ENCODE measurements at regions not wholly inside any gene's neighbourhood (a gene's known extent, or its start where the extent isn't known, plus 50 kb on each side); places are given as distances from the start of the nearest gene placed in this dataset.

DNA sequence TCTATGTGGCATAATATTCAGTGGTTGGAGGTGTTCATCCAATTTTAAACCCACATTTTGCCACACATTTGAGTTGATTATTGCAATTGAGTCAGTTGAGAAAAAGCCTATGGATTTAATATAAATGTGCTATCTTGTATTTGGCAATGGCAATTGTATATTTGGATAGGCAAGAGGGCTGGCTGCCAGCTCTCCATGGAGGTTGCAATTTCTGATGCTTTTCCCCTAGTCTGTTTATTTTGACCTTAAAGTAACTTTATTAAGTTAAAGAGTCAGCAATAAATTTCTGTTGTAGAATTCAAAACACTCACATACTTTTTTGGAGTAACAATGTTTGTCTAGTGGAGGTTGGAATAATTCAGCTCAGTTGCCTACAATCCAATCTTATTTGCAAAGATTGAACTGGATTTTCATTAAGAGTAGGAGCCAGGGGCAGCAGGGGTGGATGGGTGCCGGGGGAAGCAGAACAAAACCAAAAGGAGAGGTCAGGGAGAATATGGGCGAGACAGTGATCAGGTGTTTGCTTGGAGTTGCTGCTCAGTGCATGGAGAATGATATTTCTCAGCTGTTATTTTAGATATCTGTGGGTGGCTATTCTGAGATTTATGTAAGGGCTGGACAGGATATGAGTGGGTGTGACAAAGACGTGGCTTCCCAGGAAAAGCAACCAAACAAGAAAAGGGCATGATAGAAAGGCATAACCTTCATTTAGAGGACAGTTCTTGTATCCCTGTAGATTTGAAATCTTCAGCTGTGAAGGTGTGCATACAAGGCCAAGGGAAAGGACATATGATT, 163.0 kb downstream of the HDGFL1 start:
- Histone ChIP-seq H3K27ac (no peak overlapping the region), H3K9me3 (replicated peaks) (no peaks in the 10 kb centered on the region)

DNA sequence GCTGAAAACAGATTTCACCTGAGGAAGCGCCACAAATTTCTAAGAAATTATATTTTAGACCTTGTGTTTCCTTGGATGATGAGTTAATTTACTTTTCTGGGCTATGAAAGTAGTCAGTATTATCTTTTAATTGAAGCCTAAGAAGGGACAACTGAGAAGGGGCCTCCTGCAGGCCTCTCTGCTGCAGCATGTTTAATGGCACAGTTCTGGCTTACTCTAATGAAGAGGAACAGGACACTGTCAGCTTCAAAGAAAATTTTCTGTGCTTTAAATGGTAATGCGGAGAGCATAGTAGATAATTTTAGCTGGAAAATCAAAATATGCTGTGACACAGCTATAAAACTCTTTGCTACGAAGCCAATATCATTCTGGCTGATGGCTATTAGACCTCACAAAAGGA, 167.4 kb downstream of the HDGFL1 start:
- no peak for DNase-seq (ENCODE audit: low read depth in 1 of 2, low spot score in 2 of 2)
- Histone ChIP-seq H3K9me3 (replicated peaks) (no peaks in the 10 kb centered on the region), H3K27me3 (replicated peaks) (no peaks in the 10 kb centered on the region), H3K36me3 (no peaks in the 10 kb centered on the region), H3K4me3 (no peak overlapping the region), H3K4me1 (replicated peaks) (no peaks in the 10 kb centered on the region), H3K27ac (no peak overlapping the region)

More for the DNA sequence above, 163.0 kb downstream of the HDGFL1 start:
- Histone ChIP-seq H3K4me3 (no peak overlapping the region), H3K27me3 (replicated peaks) (no peaks in the 10 kb centered on the region), H3K36me3 (no peaks in the 10 kb centered on the region), H3K4me1 (replicated peaks) (no peaks in the 10 kb centered on the region)
- no peak for DNase-seq (ENCODE audit: low read depth in 1 of 2, low spot score in 2 of 2)

DNA sequence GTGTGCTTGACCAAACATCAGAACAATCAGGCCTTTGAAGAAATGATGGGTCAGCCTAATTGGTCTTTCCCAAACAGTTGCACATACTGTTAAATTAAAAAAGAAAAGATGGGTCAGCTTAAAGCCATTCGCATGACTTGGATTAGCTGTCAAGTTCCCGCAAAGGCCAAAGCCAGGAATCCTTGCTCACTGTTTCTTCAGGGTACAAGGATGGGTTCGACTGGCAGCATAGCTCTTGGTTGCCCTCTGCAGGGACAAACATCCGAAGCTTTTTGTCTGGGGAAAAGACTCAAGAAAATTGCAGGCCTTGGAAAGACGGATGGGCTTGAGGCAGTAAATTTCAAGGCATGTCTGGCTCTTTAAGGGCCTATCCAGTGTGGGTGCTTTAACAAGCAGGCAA, 168.0 kb downstream of the HDGFL1 start:
- Histone ChIP-seq H3K9me3 (replicated peaks) (no peaks in the 10 kb centered on the region), H3K4me3 (no peak overlapping the region), H3K36me3 (no peaks in the 10 kb centered on the region), H3K4me1 (replicated peaks) (no peaks in the 10 kb centered on the region), H3K27ac (no peak overlapping the region), H3K27me3 (replicated peaks) (no peaks in the 10 kb centered on the region)
- peak in 1 of 2 experiments; percentile 19 for DNase-seq (ENCODE audit: low read depth in 1 of 2, low spot score in 2 of 2)

DNA sequence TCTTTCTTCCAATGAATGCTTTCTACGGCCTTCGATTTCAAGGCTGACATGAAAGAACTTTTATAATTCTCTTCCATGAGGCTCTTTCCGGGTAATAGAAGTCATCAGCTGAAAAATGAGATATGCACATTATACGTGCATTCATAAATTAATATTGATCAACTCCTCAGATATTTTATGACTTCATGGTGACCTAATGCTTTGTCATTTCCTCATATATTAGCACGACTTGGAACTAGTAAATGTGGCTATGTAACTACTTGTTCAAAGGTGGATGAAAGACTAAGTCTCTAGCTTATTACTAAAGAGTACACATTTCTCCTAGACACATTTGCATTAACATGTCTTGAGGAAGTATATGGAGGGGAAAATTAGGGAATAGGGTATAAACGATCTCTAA, 168.8 kb downstream of the HDGFL1 start:
- H3K4me1 ChIP-seq (replicated peaks), result no peaks in the 10 kb centered on the region
- H3K9me3 ChIP-seq (replicated peaks), result no peaks in the 10 kb centered on the region
- no peaks in the 10 kb centered on the region for H3K36me3 ChIP-seq
- no peak overlapping the region for H3K27ac ChIP-seq
- no peaks in the 10 kb centered on the region for H3K27me3 ChIP-seq (replicated peaks)
- H3K4me3 ChIP-seq, result no peak overlapping the region
- no peak for DNase-seq (ENCODE audit: low read depth in 1 of 2, low spot score in 2 of 2)

DNA sequence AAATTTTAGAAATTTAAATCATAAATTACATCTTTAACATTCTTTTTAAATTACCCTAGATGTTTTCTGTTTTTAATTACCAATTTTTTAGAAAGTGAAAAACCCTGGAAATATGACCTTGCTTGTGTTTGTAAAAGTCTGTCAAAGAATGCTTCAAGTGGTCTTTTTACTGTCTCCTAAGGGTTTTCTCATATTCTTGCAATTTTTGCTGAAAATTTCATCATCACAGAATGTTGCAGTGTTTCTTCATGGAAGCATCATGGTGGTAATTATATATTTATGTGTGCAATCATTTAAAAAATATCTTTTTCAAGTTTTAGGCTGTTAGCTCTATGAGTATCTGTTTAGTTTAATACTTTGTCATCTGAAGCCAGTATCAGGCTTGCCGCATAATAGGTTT, 178.2 kb downstream of the HDGFL1 start:
- H3K4me3 ChIP-seq, result no peak overlapping the region
- H3K27me3 ChIP-seq (replicated peaks), result no peaks in the 10 kb centered on the region
- no peak for DNase-seq (ENCODE audit: low read depth in 1 of 2, low spot score in 2 of 2)

DNA sequence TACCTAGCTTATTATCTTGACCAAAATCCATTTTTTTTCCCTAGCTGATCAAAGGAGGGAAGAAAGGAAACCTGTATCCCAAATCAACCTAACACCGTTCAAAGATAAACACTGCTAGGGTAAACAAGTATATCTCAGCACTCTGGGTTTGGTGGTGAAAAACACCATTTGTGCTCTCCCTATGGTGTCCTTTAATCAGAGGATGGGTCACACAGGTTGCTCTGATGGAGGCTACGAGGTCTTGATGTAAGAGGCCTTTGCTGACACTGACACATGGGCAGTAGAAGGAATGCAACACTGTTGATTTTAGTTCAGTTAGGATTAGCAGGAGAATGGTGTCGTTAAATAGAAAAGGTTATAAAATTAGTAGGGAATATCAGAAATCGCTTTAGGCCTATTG, 179.3 kb downstream of the HDGFL1 start:
- DNase-seq (ENCODE audit: low read depth in 1 of 2, low spot score in 2 of 2), result no peak
- H3K27me3 ChIP-seq (replicated peaks), result no peaks in the 10 kb centered on the region
- H3K27ac ChIP-seq, result no peak overlapping the region
- H3K9me3 ChIP-seq (replicated peaks), result no peaks in the 10 kb centered on the region
- H3K36me3 ChIP-seq, result no peaks in the 10 kb centered on the region
- H3K4me3 ChIP-seq, result no peak overlapping the region
- H3K4me1 ChIP-seq (replicated peaks), result no peaks in the 10 kb centered on the region

More for the DNA sequence above, 178.2 kb downstream of the HDGFL1 start:
- Histone ChIP-seq H3K27ac (no peak overlapping the region), H3K9me3 (replicated peaks) (no peaks in the 10 kb centered on the region), H3K36me3 (no peaks in the 10 kb centered on the region), H3K4me1 (replicated peaks) (no peaks in the 10 kb centered on the region)

DNA sequence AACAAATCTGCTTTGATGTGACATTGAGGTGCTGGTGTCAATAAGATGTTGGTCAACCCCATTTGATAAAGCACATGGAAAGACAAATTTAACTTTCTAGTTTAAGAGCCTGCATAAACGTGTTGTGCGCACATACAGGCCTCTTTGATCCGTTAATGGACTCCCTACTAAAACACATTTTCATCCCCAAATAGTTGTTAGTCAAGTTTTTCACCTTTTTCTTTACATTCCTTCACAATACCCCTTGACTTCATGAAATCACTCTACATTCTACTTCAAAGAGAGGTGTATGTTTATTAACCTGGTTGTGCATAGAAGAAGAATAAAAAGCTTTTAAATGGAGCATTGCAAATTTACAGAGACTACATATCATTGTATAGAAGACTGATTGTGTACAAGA, 180.3 kb downstream of the HDGFL1 start:
- Histone ChIP-seq H3K27ac (no peak overlapping the region), H3K36me3 (no peaks in the 10 kb centered on the region), H3K4me1 (replicated peaks) (no peaks in the 10 kb centered on the region), H3K27me3 (replicated peaks) (no peaks in the 10 kb centered on the region), H3K9me3 (replicated peaks) (no peaks in the 10 kb centered on the region), H3K4me3 (no peak overlapping the region)
- DNase-seq (ENCODE audit: low read depth in 1 of 2, low spot score in 2 of 2), result no peak

DNA sequence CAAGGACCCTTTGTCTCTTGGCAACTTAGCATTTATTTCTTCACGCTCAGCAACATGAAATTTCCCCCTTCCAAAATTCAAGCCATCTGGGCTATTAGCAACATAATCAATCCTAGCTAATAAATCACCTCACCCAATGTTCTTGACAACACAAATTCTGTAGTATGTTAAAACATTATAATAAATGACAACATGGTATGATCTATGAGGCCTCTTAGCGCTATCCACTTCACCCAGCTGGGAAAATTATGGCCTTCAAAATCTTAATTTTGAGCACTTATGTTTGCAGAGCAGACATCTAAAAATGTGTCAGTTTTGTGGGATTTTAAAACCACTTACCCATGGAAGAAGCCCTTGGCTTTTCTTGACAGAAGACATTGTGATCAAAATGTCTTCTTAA, 181.9 kb downstream of the HDGFL1 start:
- Histone ChIP-seq H3K4me3 (no peak overlapping the region), H3K36me3 (no peaks in the 10 kb centered on the region), H3K27ac (no peak overlapping the region)

DNA sequence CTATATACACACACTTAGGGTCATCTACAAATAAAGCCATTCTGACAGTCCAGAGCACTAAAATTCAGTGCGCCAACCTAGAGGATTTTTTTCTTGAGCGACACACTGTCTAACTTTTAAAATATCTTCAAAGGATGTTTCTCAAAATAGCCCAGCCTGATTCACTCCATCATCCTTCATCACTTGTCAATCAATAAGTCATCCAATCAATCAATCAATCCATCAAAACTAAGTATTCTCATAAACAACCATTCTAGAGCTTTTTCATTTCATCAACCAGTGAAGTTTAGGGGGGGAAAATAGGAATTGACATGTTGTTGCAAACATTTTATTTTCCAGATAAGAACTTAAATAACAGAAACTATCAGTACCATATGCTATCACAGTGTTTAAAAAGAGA, 183.2 kb downstream of the HDGFL1 start:
- Histone ChIP-seq H3K36me3 (no peaks in the 10 kb centered on the region), H3K4me1 (replicated peaks) (no peaks in the 10 kb centered on the region), H3K4me3 (no peak overlapping the region), H3K9me3 (replicated peaks) (no peaks in the 10 kb centered on the region), H3K27ac (no peak overlapping the region), H3K27me3 (replicated peaks) (no peaks in the 10 kb centered on the region)
- no peak for DNase-seq (ENCODE audit: low read depth in 1 of 2, low spot score in 2 of 2)

More for the DNA sequence above, 181.9 kb downstream of the HDGFL1 start:
- Histone ChIP-seq H3K27me3 (replicated peaks) (no peaks in the 10 kb centered on the region), H3K4me1 (replicated peaks) (no peaks in the 10 kb centered on the region), H3K9me3 (replicated peaks) (no peaks in the 10 kb centered on the region)
- no peak for DNase-seq (ENCODE audit: low read depth in 1 of 2, low spot score in 2 of 2)

DNA sequence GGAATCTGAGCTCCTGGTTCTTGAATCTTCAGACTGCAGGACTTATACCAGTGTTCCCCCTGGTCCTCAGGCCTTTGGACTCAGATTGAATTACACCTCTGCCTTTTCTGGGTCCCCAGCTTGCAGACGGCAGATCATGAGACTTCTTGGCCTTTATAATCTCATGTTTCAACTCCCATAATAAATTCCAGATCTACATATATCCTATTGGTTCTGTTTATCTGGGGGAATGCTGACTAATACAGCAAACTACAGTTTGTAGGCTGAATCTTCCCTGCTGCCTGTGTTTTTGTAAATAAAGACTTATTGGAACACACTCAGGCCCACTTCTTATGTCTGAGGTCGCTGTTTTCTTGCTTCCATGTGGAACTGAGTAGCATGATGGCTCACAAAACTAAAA, 184.7 kb downstream of the HDGFL1 start:
- Histone ChIP-seq H3K27ac (no peak overlapping the region), H3K27me3 (replicated peaks) (no peaks in the 10 kb centered on the region), H3K9me3 (replicated peaks) (no peaks in the 10 kb centered on the region), H3K36me3 (no peaks in the 10 kb centered on the region), H3K4me1 (replicated peaks) (no peaks in the 10 kb centered on the region), H3K4me3 (no peak overlapping the region)
- DNase-seq (ENCODE audit: low read depth in 1 of 2, low spot score in 2 of 2), result no peak

DNA sequence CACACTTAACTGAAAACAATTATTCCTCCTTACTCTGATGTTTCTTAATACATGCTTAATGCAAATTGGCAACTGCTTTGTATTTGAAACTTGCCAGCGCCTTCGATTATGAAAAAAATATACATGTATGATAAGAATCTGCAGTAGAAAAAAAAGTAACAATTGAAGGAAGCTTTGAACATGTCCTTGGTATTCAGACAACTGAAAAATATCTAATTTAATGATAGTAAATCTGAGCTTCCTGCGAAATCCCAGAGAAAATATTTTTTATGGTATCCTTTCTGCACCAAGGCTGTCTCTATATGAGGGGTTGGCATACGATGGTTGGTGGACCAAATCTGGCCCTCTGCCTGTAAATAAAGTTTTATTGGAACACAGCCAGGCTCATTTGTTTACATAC, 186.2 kb downstream of the HDGFL1 start:
- Histone ChIP-seq H3K27me3 (replicated peaks) (no peaks in the 10 kb centered on the region), H3K4me1 (replicated peaks) (no peaks in the 10 kb centered on the region), H3K27ac (no peak overlapping the region), H3K36me3 (no peaks in the 10 kb centered on the region), H3K4me3 (no peak overlapping the region), H3K9me3 (replicated peaks) (no peaks in the 10 kb centered on the region)
- no peak for DNase-seq (ENCODE audit: low read depth in 1 of 2, low spot score in 2 of 2)

DNA sequence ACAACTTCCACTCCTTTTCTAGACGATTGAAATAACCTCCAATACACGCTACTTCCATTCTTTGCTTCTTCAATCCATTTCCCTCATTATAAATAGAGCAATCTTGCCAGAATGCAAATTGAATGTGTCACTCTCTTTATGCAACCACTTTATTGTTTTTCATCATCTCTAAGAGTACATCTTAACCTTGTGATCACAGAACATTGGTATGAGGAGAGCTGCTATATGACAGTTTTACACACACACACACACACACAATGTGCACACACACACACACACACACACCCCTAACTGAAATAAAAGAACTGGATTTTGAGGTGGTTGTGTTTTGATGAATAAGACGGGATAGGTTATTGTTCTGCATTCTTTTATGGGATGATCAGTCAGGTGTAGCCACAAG, 187.0 kb downstream of the HDGFL1 start:
- Histone ChIP-seq H3K4me3 (no peak overlapping the region), H3K9me3 (replicated peaks) (no peaks in the 10 kb centered on the region), H3K27ac (no peak overlapping the region), H3K4me1 (replicated peaks) (no peaks in the 10 kb centered on the region), H3K36me3 (no peaks in the 10 kb centered on the region), H3K27me3 (replicated peaks) (no peaks in the 10 kb centered on the region)
- no peak for DNase-seq (ENCODE audit: low read depth in 1 of 2, low spot score in 2 of 2)

DNA sequence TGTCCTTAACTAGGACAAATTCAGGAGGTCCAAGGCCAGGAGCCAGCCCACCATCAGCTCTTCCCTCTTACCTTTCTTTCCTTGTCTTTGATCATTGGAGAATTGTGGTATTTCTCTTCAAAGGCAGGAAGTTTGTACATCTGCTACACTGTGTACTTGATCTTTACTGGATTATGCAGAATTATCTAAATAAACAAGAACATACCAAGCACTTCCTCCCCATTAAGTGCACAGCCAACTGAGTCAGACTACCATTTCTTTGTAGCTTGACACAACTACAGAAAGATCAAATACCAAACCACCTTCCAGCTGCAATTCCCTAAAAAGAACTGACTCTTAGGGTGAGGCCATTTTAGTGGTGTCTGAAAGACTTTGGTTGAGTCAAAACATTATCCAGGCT, 195.1 kb downstream of the HDGFL1 start:
- Histone ChIP-seq H3K27ac (no peak overlapping the region), H3K9me3 (replicated peaks) (no peaks in the 10 kb centered on the region), H3K27me3 (replicated peaks) (no peaks in the 10 kb centered on the region), H3K4me3 (no peak overlapping the region), H3K4me1 (replicated peaks) (peaks cover 9% of the 10 kb centered on the region), H3K36me3 (no peaks in the 10 kb centered on the region)
- peak in 1 of 2 experiments; percentile 37 for DNase-seq (ENCODE audit: low read depth in 1 of 2, low spot score in 2 of 2)

DNA sequence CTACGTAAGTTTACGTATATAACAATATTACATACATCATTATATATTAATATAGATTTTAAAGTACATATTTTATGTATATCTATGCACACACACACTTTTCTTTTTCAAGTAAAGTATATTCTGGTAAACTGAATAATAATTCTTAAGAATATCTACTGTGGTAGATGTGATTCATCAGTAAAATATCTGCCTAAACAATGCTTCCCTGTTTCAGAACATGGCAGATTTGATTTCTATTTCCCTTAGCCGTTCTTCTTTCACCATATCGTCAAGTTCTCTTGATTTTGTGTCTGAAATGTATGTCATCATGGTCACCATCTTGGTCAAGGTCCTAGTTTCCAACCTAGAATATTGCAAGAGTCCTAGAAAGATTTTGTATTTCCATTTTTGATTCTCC, 195.6 kb downstream of the HDGFL1 start:
- no peak overlapping the region for H3K27ac ChIP-seq
- no peaks in the 10 kb centered on the region for H3K36me3 ChIP-seq
- peaks cover 9% of the 10 kb centered on the region for H3K4me1 ChIP-seq (replicated peaks)
- H3K27me3 ChIP-seq (replicated peaks), result no peaks in the 10 kb centered on the region
- no peak overlapping the region for H3K4me3 ChIP-seq
- no peaks in the 10 kb centered on the region for H3K9me3 ChIP-seq (replicated peaks)
- DNase-seq (ENCODE audit: low read depth in 1 of 2, low spot score in 2 of 2), result no peak

DNA sequence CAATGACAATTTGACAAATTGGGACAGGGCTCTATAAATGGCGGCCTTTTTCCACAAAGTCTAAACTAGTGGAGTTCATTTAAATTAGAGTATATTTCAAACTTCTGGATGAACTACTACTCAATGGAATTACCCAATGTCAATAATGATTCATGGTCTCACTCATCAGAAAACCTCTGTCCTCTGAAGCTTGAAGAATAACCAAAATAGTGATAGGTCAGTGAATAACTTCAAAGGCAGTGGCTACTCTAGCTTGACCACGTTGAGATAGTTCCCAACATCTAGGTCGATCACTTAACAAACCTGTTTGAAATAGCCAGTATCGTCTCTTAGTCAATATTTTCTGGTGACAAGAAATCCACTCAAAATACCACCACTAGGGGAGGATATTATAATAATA, 197.6 kb downstream of the HDGFL1 start:
- H3K9me3 ChIP-seq (replicated peaks), result no peaks in the 10 kb centered on the region
- no peak for DNase-seq (ENCODE audit: low read depth in 1 of 2, low spot score in 2 of 2)
- no peaks in the 10 kb centered on the region for H3K27me3 ChIP-seq (replicated peaks)
- H3K4me3 ChIP-seq, result no peak overlapping the region
- H3K4me1 ChIP-seq (replicated peaks), result peaks cover 9% of the 10 kb centered on the region
- H3K27ac ChIP-seq, result no peak overlapping the region
- H3K36me3 ChIP-seq, result no peaks in the 10 kb centered on the region

All from SJSA1 (cell line).